Osteoblast (primary cell): ENCODE measurements at regions not wholly inside any gene's neighbourhood (a gene's known extent, or its start where the extent isn't known, plus 50 kb on each side); places are given as distances from the start of the nearest gene placed in this dataset.

ENCODE experiments used
- DNase-seq: peaks from one replicate; pipeline ENCODE4 v3.0.0; 2011; ENCODE audit warnings: low spot score, mixed read lengths; ENCODE audit not compliant: insufficient read length; ENCODE audit errors: missing footprints
- H2AFZ ChIP-seq: 2 replicates; pipeline ENCODE4 v1.6.0; 2011; ENCODE audit warnings: mild to moderate bottlenecking, low read length
- H3K27ac ChIP-seq: 2 replicates; pipeline ENCODE4 v1.5.1; 2011; ENCODE audit warnings: mild to moderate bottlenecking, low read depth, low read length, moderate library complexity
- H3K27me3 ChIP-seq: 2 replicates; pipeline ENCODE4 v1.6.0; 2012; ENCODE audit warnings: mild to moderate bottlenecking, control low read depth, inconsistent platforms, low read length, moderate library complexity; ENCODE audit not compliant: insufficient read depth
- H3K36me3 ChIP-seq: 2 replicates; pipeline ENCODE4 v1.5.1; 2011; ENCODE audit warnings: mild to moderate bottlenecking, low read length, control low read depth, moderate library complexity; ENCODE audit not compliant: insufficient read depth
- H3K4me1 ChIP-seq: 2 replicates; pipeline ENCODE4 v1.5.1; 2011; ENCODE audit warnings: mild to moderate bottlenecking, low read length, control low read depth, moderate library complexity; ENCODE audit not compliant: insufficient read depth
- H3K4me2 ChIP-seq: 2 replicates; pipeline ENCODE4 v1.6.0; 2011; ENCODE audit warnings: mild to moderate bottlenecking, low read length; ENCODE audit not compliant: insufficient read depth
- H3K4me3 ChIP-seq: fragments of 200-600 bp; sonication (generic); 3 replicates; pipeline ENCODE4 v1.5.1; 2012; ENCODE audit warnings: mild to moderate bottlenecking, low read length, inconsistent platforms; ENCODE audit not compliant: insufficient read depth
- H3K79me2 ChIP-seq: 2 replicates; pipeline ENCODE4 v1.6.0; 2012; ENCODE audit warnings: mild to moderate bottlenecking, low read length, control low read depth, inconsistent platforms; ENCODE audit not compliant: insufficient read depth
- H3K9me3 ChIP-seq: 2 replicates; pipeline ENCODE4 v1.5.1; 2011; ENCODE audit warnings: low read depth, low read length, control low read depth
- H4K20me1 ChIP-seq: 2 replicates; pipeline ENCODE4 v1.6.0; 2012; ENCODE audit warnings: mild to moderate bottlenecking, low read length, control low read depth; ENCODE audit not compliant: insufficient read depth
- CTCF ChIP-seq: IDR thresholded peaks from 2 replicates; pipeline ENCODE4 v1.5.1; 2011; ENCODE audit warnings: mild to moderate bottlenecking, low read depth, low read length, moderate library complexity; ENCODE audit errors: extremely low read depth

DNA sequence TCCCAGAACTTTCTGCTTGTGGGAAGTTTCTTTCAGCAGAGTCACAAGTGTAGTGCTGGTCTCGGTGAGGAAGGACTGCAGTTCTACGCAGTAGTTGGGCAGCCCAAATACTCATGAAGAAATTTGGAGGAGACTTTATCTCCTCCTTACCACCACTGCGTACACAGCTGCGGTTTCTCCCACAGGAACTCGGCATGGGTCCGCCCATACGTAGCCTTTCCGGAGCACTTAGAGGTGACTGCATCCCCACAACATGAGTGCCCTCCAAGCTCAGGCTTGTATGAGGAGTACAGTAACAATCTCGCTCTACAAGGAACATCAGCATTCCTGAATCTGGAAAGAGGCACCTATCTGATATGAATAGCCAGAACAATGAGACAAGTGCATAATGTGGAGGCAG, 549.2 kb upstream of the SEMA3D start:
- H3K4me2 ChIP-seq: no peak overlapping the region
- TF ChIP-seq CTCF: no peak
- H3K4me1 ChIP-seq: no peaks in the 10 kb centered on the region
- no peak overlapping the region for H3K27ac ChIP-seq
- DNase-seq: no peak
- H3K79me2 ChIP-seq: no peaks in the 10 kb centered on the region
- no peaks in the 10 kb centered on the region for H3K36me3 ChIP-seq
- no peak overlapping the region for H2AFZ ChIP-seq
- H3K27me3 ChIP-seq: no peaks in the 10 kb centered on the region
- peaks cover 2% of the 10 kb centered on the region for H3K9me3 ChIP-seq
- no peak overlapping the region for H3K4me3 ChIP-seq
- no peaks in the 10 kb centered on the region for H4K20me1 ChIP-seq

DNA sequence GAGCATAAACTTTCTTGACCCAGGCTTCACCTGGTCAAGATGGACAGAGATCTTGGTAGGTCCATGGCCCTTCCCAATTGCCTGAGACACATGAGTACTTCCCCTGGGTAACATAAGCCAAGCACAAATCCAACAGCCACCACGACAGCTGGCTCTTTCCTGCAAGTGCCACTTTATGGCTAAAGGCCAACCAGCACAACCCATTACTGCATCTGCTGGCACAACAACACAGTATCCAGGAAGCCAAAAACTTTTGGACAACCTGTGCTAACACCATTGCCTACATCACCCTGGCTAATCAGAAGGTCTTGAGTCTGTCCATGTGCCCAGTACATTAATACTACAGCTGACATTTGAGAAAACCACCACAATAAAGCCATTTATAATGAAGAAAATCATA, 548.0 kb upstream of the SEMA3D start:
- H4K20me1 ChIP-seq: no peaks in the 10 kb centered on the region
- H3K27ac ChIP-seq: no peak overlapping the region
- no peak overlapping the region for H3K4me3 ChIP-seq
- no peaks in the 10 kb centered on the region for H3K36me3 ChIP-seq
- no peak overlapping the region for H2AFZ ChIP-seq
- no peaks in the 10 kb centered on the region for H3K4me1 ChIP-seq
- H3K4me2 ChIP-seq: no peak overlapping the region
- no peaks in the 10 kb centered on the region for H3K27me3 ChIP-seq
- no peak for DNase-seq
- peaks cover 2% of the 10 kb centered on the region for H3K9me3 ChIP-seq
- H3K79me2 ChIP-seq: no peaks in the 10 kb centered on the region
- no peak for TF ChIP-seq CTCF

DNA sequence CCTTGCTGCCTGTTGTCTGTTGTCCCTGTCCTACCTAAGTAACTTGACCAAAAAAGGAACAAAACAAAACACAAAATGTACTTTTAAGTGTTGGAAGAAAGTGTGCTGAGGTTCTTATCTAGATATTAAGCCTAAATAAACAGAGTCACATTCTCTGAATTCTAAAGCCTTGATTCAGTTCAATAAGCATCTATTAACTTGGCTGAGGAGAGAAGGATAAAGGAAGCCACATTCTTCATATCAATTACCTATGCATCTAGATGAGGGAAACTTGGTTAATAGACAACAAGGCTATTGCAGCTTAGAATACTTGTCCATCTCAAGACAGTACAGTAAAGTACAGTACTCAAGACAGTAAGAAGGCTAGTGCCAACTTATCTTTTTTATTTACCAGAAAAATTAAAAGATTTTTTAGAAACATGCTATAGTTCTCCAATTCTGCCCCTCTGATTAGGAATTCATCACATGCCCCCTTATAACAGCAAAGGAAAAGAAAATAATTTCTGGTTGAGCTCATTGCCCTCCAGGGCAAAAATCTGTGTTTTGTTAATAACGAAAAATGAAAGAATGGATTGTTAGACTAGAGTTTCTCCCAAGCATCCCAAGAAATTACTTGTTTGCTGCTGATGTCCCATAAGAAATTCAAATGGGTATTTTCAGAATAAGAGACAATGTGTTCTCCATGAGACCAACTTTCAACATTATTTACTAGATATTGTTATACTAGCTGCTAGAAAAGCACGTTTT, 546.5 kb upstream of the SEMA3D start:
- no peak for TF ChIP-seq CTCF
- Histone ChIP-seq H3K27me3 (no peaks in the 10 kb centered on the region), H3K4me1 (no peaks in the 10 kb centered on the region), H3K27ac (no peak overlapping the region), H3K79me2 (no peaks in the 10 kb centered on the region), H3K4me2 (no peak overlapping the region), H3K4me3 (no peak overlapping the region), H3K9me3 (peaks cover 2% of the 10 kb centered on the region), H4K20me1 (no peaks in the 10 kb centered on the region), H3K36me3 (no peaks in the 10 kb centered on the region), H2AFZ (no peak overlapping the region)
- no peak for DNase-seq

- TF ChIP-seq CTCF: no peak
- Histone ChIP-seq H3K27ac (no peak overlapping the region), H3K27me3 (no peaks in the 10 kb centered on the region), H3K4me3 (no peak overlapping the region), H3K9me3 (no peaks in the 10 kb centered on the region), H3K36me3 (no peaks in the 10 kb centered on the region), H3K4me1 (no peaks in the 10 kb centered on the region), H3K79me2 (no peaks in the 10 kb centered on the region), H2AFZ (no peak overlapping the region), H3K4me2 (no peak overlapping the region), H4K20me1 (no peaks in the 10 kb centered on the region)
- no peak for DNase-seq
Measured at GRCh38 chr7:85730012-85730411, 543.2 kb upstream of the SEMA3D start.
